Sciatic nerve (tissue), 2 donors: ENCODE measurements at regions not wholly inside any gene's neighbourhood (a gene's known extent, or its start where the extent isn't known, plus 50 kb on each side); places are given as distances from the start of the nearest gene placed in this dataset.
A peak's percentile ranks its signal among the peaks of the same experiment; 100 is the strongest.

Source experiments
- ATAC-seq: fragments of 200-7000 bp; cut with Tn5 transposase; one replicate; pipeline ENCODE4 v1.9.1; 2020; ENCODE audit warnings: mild to moderate bottlenecking, moderate library complexity
- DNase-seq: peaks from one replicate; pipeline ENCODE4 v3.0.0-alpha.2; 2020; ENCODE audit warnings: low spot score
- intact Hi-C: fragments of 100-400 bp; cut with DNase I; formaldehyde crosslinking; loops from one replicate; pipeline ENCODE4 v1.14.2; 2022
- donor health status: DM: no; HTN: no; CAD: no.
- donor health status: DM: no; HTN: no; CAD: no.

GRCh38 chr12:89984846-89985245, 276.2 kb upstream of the ATP2B1 start:
- no peak for ATAC-seq
- DNase-seq = no peak
- intact Hi-C loops = no loop called here

GRCh38 chr12:89983622-89984021, 275.0 kb upstream of the ATP2B1 start:
- DNase-seq (no peak), ATAC-seq (no peak)
- intact Hi-C loops = no loop called here

GRCh38 chr12:89980236-89980635, 271.6 kb upstream of the ATP2B1 start:
- ATAC-seq (peak; percentile 89), DNase-seq (no peak)
- intact Hi-C loops = no loop called here

- no peak for DNase-seq
- ATAC-seq = no peak
- intact Hi-C loops = no loop called here
These were observed 268.9 kb upstream of the ATP2B1 start for GRCh38 chr12:89977405-89978085.

- no peak for DNase-seq
These were observed 268.2 kb upstream of the ATP2B1 start for GRCh38 chr12:89976866-89977265.

GRCh38 chr12:89975574-89975973, 266.9 kb upstream of the ATP2B1 start:
- no peak for DNase-seq
- no peak for ATAC-seq
- intact Hi-C loops = no loop called here

More at GRCh38 chr12:89976866-89977265, 268.2 kb upstream of the ATP2B1 start:
- intact Hi-C loops = no loop called here
- ATAC-seq = no peak

- ATAC-seq (peak; percentile 92), DNase-seq (no peak)
- intact Hi-C loops = no loop called here
These were observed 263.2 kb upstream of the ATP2B1 start for GRCh38 chr12:89971880-89972279.

- ATAC-seq (no peak), DNase-seq (no peak)
- intact Hi-C loops = no loop called here
These were observed 262.1 kb upstream of the ATP2B1 start for GRCh38 chr12:89970722-89971121.

GRCh38 chr12:89969093-89969492, 260.5 kb upstream of the ATP2B1 start:
- no peak for DNase-seq
- no peak for ATAC-seq
- intact Hi-C loops = no loop called here

- no peak for DNase-seq
- intact Hi-C loops = no loop called here
- no peak for ATAC-seq
These were observed 259.6 kb upstream of the ATP2B1 start for GRCh38 chr12:89968151-89968700.

- ATAC-seq (no peak), DNase-seq (no peak)
- intact Hi-C loops = no loop called here
These were observed 258.0 kb upstream of the ATP2B1 start for GRCh38 chr12:89966495-89967240.

GRCh38 chr12:89965993-89966392, 257.4 kb upstream of the ATP2B1 start:
- ATAC-seq = no peak
- intact Hi-C loops = no loop called here
- no peak for DNase-seq

- intact Hi-C loops = no loop called here
- DNase-seq = no peak
These were observed 254.0 kb upstream of the ATP2B1 start for GRCh38 chr12:89962648-89963047.

GRCh38 chr12:89960607-89961394, 252.2 kb upstream of the ATP2B1 start:
- ATAC-seq (no peak), DNase-seq (no peak)
- intact Hi-C loops = no loop called here

More at GRCh38 chr12:89962648-89963047, 254.0 kb upstream of the ATP2B1 start:
- ATAC-seq = no peak

- intact Hi-C loops = no loop called here
- DNase-seq (no peak), ATAC-seq (peak; percentile 72)
These were observed 251.4 kb upstream of the ATP2B1 start for GRCh38 chr12:89960011-89960507.

- ATAC-seq (peak; percentile 32), DNase-seq (no peak)
- intact Hi-C loops = no loop called here
These were observed 250.5 kb upstream of the ATP2B1 start for GRCh38 chr12:89959179-89959578.

GRCh38 chr12:89954259-89954658, 245.6 kb upstream of the ATP2B1 start:
- intact Hi-C loops = no loop called here
- peak; percentile 22 for ATAC-seq
- no peak for DNase-seq

- DNase-seq (no peak), ATAC-seq (no peak)
- intact Hi-C loops = no loop called here
These were observed 243.0 kb upstream of the ATP2B1 start for GRCh38 chr12:89951694-89952060.

- ATAC-seq (no peak), DNase-seq (no peak)
- intact Hi-C loops = no loop called here
These were observed 242.5 kb upstream of the ATP2B1 start for GRCh38 chr12:89951050-89951693.
